MM.1S (cell line): ENCODE measurements at regions not wholly inside any gene's neighbourhood (a gene's known extent, or its start where the extent isn't known, plus 50 kb on each side); places are given as distances from the start of the nearest gene placed in this dataset.

ENCODE experiments used
- CTCF ChIP-seq: fragments of 300-600 bp; sonication (generic); IDR thresholded peaks from 2 replicates; pipeline ENCODE4 v1.5.1; 2016; ENCODE audit warnings: antibody characterized with exemption, low read length, mixed read lengths
- EZH2 ChIP-seq: fragments of 300-600 bp; sonication (generic); optimal IDR thresholded peaks from 2 replicates; pipeline ENCODE3; 2017; ENCODE audit warnings: low read depth, mild to moderate bottlenecking, antibody characterized with exemption, low read length, mixed read lengths

- TF ChIP-seq CTCF (no peak), EZH2 (no peak)
Observed at GRCh38 chr5:125743939-125744338, 679.3 kb upstream of the GRAMD2B start.
